ENCODE measurements at regions not wholly inside any gene's neighbourhood (a gene's known extent, or its start where the extent isn't known, plus 50 kb on each side); places are given as distances from the start of the nearest gene placed in this dataset.

DNA sequence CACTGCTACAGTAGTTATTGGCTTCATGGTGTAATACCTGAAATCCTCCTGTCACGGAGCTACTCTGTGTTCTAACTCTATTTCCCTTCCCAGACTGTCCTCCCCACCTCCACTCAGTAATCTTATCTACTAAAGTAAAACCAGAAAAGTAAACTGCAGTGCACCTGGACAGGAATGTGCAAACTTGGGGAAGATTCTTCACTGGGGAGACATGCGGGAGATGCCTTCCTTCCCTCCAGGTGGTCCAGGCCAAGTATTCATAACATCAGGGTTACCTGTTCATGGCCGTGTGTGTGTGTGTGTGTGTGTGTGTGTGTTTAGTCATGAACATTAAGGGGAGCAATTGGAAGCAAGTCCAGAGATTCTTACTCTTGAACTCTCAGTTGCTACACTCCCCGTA is 84.1 kb downstream of the IFNG start:
- TF ChIP-seq POLR2A (IDR thresholded peaks at IDR 0.05; ENCODE audit: low read depth, low read length), result no peak
- TF ChIP-seq, protein P1, sequence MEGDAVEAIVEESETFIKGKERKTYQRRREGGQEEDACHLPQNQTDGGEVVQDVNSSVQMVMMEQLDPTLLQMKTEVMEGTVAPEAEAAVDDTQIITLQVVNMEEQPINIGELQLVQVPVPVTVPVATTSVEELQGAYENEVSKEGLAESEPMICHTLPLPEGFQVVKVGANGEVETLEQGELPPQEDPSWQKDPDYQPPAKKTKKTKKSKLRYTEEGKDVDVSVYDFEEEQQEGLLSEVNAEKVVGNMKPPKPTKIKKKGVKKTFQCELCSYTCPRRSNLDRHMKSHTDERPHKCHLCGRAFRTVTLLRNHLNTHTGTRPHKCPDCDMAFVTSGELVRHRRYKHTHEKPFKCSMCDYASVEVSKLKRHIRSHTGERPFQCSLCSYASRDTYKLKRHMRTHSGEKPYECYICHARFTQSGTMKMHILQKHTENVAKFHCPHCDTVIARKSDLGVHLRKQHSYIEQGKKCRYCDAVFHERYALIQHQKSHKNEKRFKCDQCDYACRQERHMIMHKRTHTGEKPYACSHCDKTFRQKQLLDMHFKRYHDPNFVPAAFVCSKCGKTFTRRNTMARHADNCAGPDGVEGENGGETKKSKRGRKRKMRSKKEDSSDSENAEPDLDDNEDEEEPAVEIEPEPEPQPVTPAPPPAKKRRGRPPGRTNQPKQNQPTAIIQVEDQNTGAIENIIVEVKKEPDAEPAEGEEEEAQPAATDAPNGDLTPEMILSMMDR (IDR thresholded peaks at IDR 0.05; ENCODE audit: extremely low read depth in 1 of 2, insufficient read depth in 1 of 2, low read depth in 1 of 2, low read length in 2 of 2), result no peak
- no peak for TF ChIP-seq EZH2 (IDR thresholded peaks at IDR 0.05; ENCODE audit: borderline replicate concordance, low read depth, low read length, severe bottlenecking)
- TF ChIP-seq POLR2AphosphoS5 (IDR thresholded peaks at IDR 0.05; ENCODE audit: insufficient read depth, low read depth, low read length), result no peak
- no peak for TF ChIP-seq FOS (IDR thresholded peaks at IDR 0.05; ENCODE audit: borderline replicate concordance, insufficient read depth, low read length)
- no peak for TF ChIP-seq GATA2 (IDR thresholded peaks at IDR 0.05; ENCODE audit: insufficient read depth, insufficient read length, low read depth, low read length)
